Hepatocyte (in vitro differentiated cells): ENCODE measurements at regions not wholly inside any gene's neighbourhood (a gene's known extent, or its start where the extent isn't known, plus 50 kb on each side); places are given as distances from the start of the nearest gene placed in this dataset.

Experiments used
- EZH2 ChIP-seq: fragments of 200-600 bp; sonication (generic); IDR thresholded peaks from 2 replicates; pipeline ENCODE4 v1.6.1; 2016; ENCODE audit warnings: antibody characterized with exemption, mild to moderate bottlenecking, borderline replicate concordance
- EZH2phosphoT487 ChIP-seq: fragments of 200-600 bp; sonication (generic); IDR thresholded peaks from one replicate; pipeline ENCODE4 v1.6.1; 2018; ENCODE audit warnings: antibody characterized with exemption, mild to moderate bottlenecking, low read depth, moderate library complexity; ENCODE audit not compliant: unreplicated experiment, severe bottlenecking
- TF ChIP-seq, protein P1 (sequence below): fragments of 200-600 bp; sonication (generic); IDR thresholded peaks from 2 replicates; pipeline ENCODE4 v1.5.1; 2016; ENCODE audit warnings: antibody characterized with exemption, mild to moderate bottlenecking; ENCODE audit not compliant: poor library complexity

DNA sequence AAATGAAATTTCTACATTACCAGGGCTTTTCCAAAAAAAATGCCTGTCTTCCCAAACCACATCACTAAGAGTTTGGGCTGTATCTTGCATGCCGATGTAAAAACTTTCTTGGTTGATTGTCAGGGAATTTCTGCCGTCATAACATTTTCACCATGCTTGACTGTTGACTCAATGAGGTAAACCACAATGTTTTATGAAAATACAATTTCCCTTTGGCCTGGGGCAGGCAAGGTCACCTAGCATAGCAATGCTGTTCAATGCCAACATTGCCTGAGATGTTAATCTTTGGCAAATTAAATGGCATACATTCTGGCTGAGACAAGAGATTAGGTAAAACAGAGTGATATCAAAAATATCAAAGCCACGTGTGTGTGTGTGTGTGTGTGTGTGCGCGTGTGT, 137.1 kb upstream of the TBL1X start:
- TF ChIP-seq, protein P1, sequence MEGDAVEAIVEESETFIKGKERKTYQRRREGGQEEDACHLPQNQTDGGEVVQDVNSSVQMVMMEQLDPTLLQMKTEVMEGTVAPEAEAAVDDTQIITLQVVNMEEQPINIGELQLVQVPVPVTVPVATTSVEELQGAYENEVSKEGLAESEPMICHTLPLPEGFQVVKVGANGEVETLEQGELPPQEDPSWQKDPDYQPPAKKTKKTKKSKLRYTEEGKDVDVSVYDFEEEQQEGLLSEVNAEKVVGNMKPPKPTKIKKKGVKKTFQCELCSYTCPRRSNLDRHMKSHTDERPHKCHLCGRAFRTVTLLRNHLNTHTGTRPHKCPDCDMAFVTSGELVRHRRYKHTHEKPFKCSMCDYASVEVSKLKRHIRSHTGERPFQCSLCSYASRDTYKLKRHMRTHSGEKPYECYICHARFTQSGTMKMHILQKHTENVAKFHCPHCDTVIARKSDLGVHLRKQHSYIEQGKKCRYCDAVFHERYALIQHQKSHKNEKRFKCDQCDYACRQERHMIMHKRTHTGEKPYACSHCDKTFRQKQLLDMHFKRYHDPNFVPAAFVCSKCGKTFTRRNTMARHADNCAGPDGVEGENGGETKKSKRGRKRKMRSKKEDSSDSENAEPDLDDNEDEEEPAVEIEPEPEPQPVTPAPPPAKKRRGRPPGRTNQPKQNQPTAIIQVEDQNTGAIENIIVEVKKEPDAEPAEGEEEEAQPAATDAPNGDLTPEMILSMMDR: no peak
- TF ChIP-seq EZH2 (no peak), EZH2phosphoT487 (no peak)
